Stimulated activated memory B cell treated with anti-CD40 and anti-IgM and Interleukin-4, amounts not matched to agents 10 μg/mL and 1 μg/mL and 100 μg/mL, for 72 hours (primary cell): ENCODE measurements at regions not wholly inside any gene's neighbourhood (a gene's known extent, or its start where the extent isn't known, plus 50 kb on each side); places are given as distances from the start of the nearest gene placed in this dataset.
A peak's percentile ranks its signal among the peaks of the same experiment; 100 is the strongest.

ENCODE experiments used
- ATAC-seq: fragments of 150-1000 bp; cut with Tn5 transposase; 2 replicates; pipeline ENCODE4 v1.10.0; 2021
- H3K27ac Mint-ChIP-seq: one replicate; pipeline ENCODE4 v1.8.0; 2022; ENCODE audit warnings: mild to moderate bottlenecking, mixed read lengths
- H3K27me3 Mint-ChIP-seq: one replicate; pipeline ENCODE4 v1.8.0; 2022; ENCODE audit warnings: mixed read lengths
- H3K36me3 Mint-ChIP-seq: one replicate; pipeline ENCODE4 v1.8.0; 2022; ENCODE audit warnings: mixed read lengths
- H3K4me1 Mint-ChIP-seq: one replicate; pipeline ENCODE4 v1.8.0; 2022; ENCODE audit warnings: mixed read lengths
- H3K4me3 Mint-ChIP-seq: one replicate; pipeline ENCODE4 v1.8.0; 2022; ENCODE audit warnings: mild to moderate bottlenecking, moderate library complexity, mixed read lengths
- H3K9me3 Mint-ChIP-seq: one replicate; pipeline ENCODE4 v1.8.0; 2022; ENCODE audit warnings: mixed read lengths

- H3K4me1 Mint-ChIP-seq, result no peaks in the 10 kb centered on the region
- ATAC-seq, result no peak
- no peaks in the 10 kb centered on the region for H3K36me3 Mint-ChIP-seq
- no peaks in the 10 kb centered on the region for H3K9me3 Mint-ChIP-seq
- peaks cover 23% of the 10 kb centered on the region for H3K27me3 Mint-ChIP-seq
- H3K4me3 Mint-ChIP-seq, result no peak overlapping the region
- no peak overlapping the region for H3K27ac Mint-ChIP-seq
These were observed 379.3 kb upstream of the PKDCC start for GRCh38 chr2:41668529-41668928.

- peaks cover 25% of the 10 kb centered on the region for H3K27me3 Mint-ChIP-seq
- no peaks in the 10 kb centered on the region for H3K36me3 Mint-ChIP-seq
- no peak for ATAC-seq
These were observed 369.2 kb upstream of the PKDCC start for GRCh38 chr2:41678639-41679038.

DNA sequence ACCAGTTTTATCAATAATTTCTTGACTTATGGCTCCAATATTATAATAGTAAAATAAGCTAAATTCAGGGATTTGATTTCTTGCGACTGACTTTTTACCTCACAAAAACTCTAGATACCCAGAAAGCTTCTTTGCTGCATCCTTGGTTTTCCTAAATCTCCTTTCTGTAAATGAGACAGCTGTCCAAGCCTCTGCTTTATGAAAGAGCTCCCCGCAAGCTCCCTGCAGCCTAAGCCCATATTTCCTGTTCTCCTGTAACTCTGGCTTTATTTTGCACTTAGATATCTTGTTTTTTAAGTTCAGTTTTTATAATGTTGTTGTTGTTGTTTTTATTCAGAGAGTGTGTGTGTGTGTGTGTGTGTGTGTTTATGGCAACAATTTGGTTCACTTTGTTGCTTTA lies 361.7 kb upstream of the PKDCC start:
- H3K9me3 Mint-ChIP-seq, result peaks cover 2% of the 10 kb centered on the region
- H3K4me3 Mint-ChIP-seq, result no peak overlapping the region
- ATAC-seq, result no peak
- no peaks in the 10 kb centered on the region for H3K4me1 Mint-ChIP-seq
- H3K27me3 Mint-ChIP-seq, result peaks cover 39% of the 10 kb centered on the region
- no peak overlapping the region for H3K27ac Mint-ChIP-seq
- no peaks in the 10 kb centered on the region for H3K36me3 Mint-ChIP-seq

More at GRCh38 chr2:41678639-41679038, 369.2 kb upstream of the PKDCC start:
- H3K4me3 Mint-ChIP-seq, result no peak overlapping the region
- no peaks in the 10 kb centered on the region for H3K4me1 Mint-ChIP-seq
- no peaks in the 10 kb centered on the region for H3K9me3 Mint-ChIP-seq
- no peak overlapping the region for H3K27ac Mint-ChIP-seq

DNA sequence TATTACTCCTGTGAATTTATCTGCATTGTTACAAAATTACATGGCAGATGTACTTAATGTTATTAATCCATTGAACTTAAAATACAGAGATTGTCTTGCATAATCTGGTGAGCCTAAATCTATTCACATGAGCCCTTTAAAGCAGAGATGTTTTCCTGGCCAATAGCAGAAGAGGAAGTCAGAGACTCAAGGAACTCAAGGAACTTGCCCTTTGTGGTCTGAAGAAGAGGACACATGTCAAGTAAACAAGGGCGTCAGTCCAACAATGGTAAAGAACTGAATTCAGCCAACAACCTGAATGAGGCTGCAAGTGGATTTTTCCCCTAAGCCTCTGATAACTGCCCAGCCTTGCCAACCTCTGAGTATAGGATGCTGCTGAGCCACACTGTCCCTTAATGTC lies 356.3 kb upstream of the PKDCC start:
- peaks cover 12% of the 10 kb centered on the region for H3K27me3 Mint-ChIP-seq
- no peaks in the 10 kb centered on the region for H3K9me3 Mint-ChIP-seq
- H3K4me1 Mint-ChIP-seq, result no peaks in the 10 kb centered on the region
- no peak overlapping the region for H3K4me3 Mint-ChIP-seq
- no peak for ATAC-seq
- no peak overlapping the region for H3K27ac Mint-ChIP-seq
- no peaks in the 10 kb centered on the region for H3K36me3 Mint-ChIP-seq

DNA sequence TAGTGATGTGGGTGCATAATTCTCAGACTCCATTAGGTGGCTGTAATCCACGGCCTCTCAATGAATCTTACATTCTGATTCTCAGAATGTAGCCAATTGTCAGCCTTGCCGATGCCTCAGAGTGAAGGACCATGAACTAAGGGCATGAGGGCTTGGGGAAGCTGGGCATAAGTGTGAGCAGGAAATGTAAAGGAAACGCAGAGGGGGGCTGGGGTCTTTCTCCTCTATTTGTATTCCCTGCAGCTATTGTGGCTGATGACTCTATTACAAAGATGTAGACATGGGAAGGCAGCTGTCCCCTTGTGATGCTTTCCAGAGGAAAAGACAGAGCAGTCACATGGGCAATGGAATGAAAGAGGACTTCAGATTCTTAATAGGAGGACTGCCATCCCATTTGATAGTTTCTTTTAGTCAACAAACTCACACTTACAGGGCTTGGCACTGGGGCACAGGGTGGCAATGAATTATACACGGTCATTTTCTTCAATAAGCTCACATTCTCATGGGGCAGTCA lies 353.2 kb upstream of the PKDCC start:
- ATAC-seq, result no peak
- H3K36me3 Mint-ChIP-seq, result no peaks in the 10 kb centered on the region
- no peak overlapping the region for H3K4me3 Mint-ChIP-seq
- no peak overlapping the region for H3K27ac Mint-ChIP-seq
- H3K27me3 Mint-ChIP-seq, result peaks cover 27% of the 10 kb centered on the region
- H3K9me3 Mint-ChIP-seq, result no peaks in the 10 kb centered on the region
- no peaks in the 10 kb centered on the region for H3K4me1 Mint-ChIP-seq

- H3K4me1 Mint-ChIP-seq, result no peaks in the 10 kb centered on the region
- ATAC-seq, result no peak
- peaks cover 34% of the 10 kb centered on the region for H3K27me3 Mint-ChIP-seq
- no peak overlapping the region for H3K27ac Mint-ChIP-seq
- no peaks in the 10 kb centered on the region for H3K9me3 Mint-ChIP-seq
- H3K36me3 Mint-ChIP-seq, result no peaks in the 10 kb centered on the region
- no peak overlapping the region for H3K4me3 Mint-ChIP-seq
These were observed 352.4 kb upstream of the PKDCC start for GRCh38 chr2:41695198-41696113.

DNA sequence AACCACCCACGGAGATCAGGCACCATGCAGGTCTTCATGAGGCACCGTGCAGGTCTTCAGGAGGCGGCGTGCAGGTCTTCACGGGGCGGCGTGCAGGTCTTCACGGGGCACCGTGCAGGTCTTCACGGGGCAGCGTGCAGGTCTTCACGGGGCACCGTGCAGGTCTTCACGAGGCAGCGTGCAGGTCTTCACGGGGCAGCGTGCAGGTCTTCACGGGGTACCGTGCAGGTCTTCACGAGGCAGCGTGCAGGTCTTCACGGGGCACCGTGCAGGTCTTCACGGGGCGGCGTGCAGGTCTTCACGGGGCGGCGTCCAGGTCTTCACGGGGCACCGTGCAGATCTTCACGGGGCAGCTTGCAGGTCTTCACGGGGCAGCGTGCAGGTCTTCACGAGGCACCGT lies 350.4 kb upstream of the PKDCC start:
- Mint-ChIP-seq H3K36me3 (no peaks in the 10 kb centered on the region), H3K27me3 (peaks cover 36% of the 10 kb centered on the region), H3K27ac (no peak overlapping the region), H3K9me3 (no peaks in the 10 kb centered on the region), H3K4me3 (no peak overlapping the region), H3K4me1 (no peaks in the 10 kb centered on the region)
- no peak for ATAC-seq

DNA sequence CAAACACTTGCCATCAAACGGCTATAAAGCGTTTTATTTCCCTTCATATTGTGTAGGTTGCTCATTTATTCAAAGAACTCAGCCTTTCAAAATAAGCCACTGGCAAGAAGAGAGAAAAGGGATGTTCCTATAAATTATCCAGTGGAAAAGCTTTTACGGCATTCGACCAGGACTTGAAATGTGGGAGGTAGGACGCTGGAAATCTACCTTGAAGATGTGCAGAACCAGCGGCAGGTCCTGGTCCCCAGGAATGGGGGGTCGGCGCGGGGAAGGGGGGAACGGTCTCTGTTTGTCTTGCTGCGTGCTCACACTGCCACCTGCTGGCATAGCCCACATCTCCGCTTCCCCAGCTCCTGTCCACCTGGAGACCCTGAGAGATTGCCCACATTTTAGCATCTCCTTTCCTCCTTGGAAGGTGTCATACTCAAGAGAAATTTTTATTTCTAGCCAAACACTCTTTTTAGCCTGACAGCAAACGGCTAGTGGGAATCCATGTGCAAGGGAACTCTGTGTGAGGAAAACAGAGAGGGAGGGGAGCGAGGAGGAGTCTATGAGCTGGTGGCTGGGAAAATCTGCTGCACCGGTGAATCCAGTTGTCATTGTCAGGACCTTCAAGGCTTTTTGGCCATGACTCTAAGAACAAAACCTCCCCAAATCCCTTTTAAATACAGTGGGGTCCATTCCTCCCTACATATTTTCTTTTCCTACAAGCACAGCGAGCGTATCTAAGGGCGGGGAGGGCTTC lies 349.0 kb upstream of the PKDCC start:
- no peaks in the 10 kb centered on the region for H3K4me1 Mint-ChIP-seq
- peaks cover 36% of the 10 kb centered on the region for H3K27me3 Mint-ChIP-seq
- H3K9me3 Mint-ChIP-seq, result no peaks in the 10 kb centered on the region
- no peak overlapping the region for H3K4me3 Mint-ChIP-seq
- H3K36me3 Mint-ChIP-seq, result no peaks in the 10 kb centered on the region
- H3K27ac Mint-ChIP-seq, result no peak overlapping the region
- ATAC-seq, result no peak

GRCh38 chr2:41701231-41701630 lies 346.6 kb upstream of the PKDCC start:
- no peak for ATAC-seq
- H3K27me3 Mint-ChIP-seq, result peaks cover 29% of the 10 kb centered on the region
- no peak overlapping the region for H3K4me3 Mint-ChIP-seq
- H3K9me3 Mint-ChIP-seq, result no peaks in the 10 kb centered on the region
- no peak overlapping the region for H3K27ac Mint-ChIP-seq
- H3K4me1 Mint-ChIP-seq, result no peaks in the 10 kb centered on the region
- no peaks in the 10 kb centered on the region for H3K36me3 Mint-ChIP-seq

DNA sequence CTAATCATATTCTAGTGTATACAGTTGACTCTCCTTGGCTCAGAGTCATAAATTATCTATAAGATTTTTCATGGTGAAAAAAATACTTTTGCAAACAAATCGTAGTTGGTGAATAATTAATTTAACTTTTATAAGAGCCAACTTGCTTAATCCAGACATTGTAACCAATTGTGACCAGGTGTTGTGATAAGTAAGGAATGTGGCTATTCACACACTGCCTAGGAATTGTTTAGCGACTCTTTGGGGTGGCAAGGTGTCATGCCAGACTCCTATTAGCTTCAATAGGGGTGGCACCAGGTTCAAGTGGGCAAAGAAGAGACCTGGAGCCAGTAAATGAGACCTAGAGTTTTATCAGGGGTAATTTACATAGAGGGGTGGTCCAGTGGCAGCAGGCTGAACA lies 344.7 kb upstream of the PKDCC start:
- Mint-ChIP-seq H3K27ac (no peak overlapping the region), H3K4me3 (no peak overlapping the region), H3K4me1 (peaks cover 6% of the 10 kb centered on the region), H3K36me3 (no peaks in the 10 kb centered on the region), H3K27me3 (peaks cover 10% of the 10 kb centered on the region), H3K9me3 (no peaks in the 10 kb centered on the region)
- ATAC-seq, result no peak

DNA sequence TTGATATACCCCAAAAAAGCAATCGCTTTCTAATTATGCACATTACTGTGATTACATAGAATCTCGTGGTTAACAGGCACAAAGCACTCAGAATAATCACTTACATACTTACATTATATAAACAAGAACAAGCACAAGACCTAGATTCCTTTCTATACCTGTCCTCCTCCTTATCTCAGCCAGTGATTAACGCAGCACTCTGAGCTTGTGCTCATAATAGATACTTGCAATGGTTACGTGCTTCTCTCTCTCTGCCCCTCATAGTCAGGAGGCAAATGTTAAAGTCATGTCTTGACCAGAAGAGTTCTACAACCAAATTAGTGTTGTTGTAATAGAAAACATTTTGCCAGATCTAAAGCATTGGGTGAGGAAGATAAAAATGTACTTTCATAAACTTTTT lies 342.2 kb upstream of the PKDCC start:
- H3K9me3 Mint-ChIP-seq, result no peaks in the 10 kb centered on the region
- no peak overlapping the region for H3K4me3 Mint-ChIP-seq
- ATAC-seq, result no peak
- H3K27ac Mint-ChIP-seq, result no peak overlapping the region
- peaks cover 26% of the 10 kb centered on the region for H3K4me1 Mint-ChIP-seq
- no peaks in the 10 kb centered on the region for H3K27me3 Mint-ChIP-seq
- no peaks in the 10 kb centered on the region for H3K36me3 Mint-ChIP-seq

- H3K27me3 Mint-ChIP-seq, result no peaks in the 10 kb centered on the region
- H3K36me3 Mint-ChIP-seq, result no peaks in the 10 kb centered on the region
- ATAC-seq, result no peak
- H3K9me3 Mint-ChIP-seq, result no peaks in the 10 kb centered on the region
- no peak overlapping the region for H3K27ac Mint-ChIP-seq
- H3K4me1 Mint-ChIP-seq, result peaks cover 28% of the 10 kb centered on the region
- H3K4me3 Mint-ChIP-seq, result no peak overlapping the region
These were observed 341.5 kb upstream of the PKDCC start for GRCh38 chr2:41706286-41706685.

DNA sequence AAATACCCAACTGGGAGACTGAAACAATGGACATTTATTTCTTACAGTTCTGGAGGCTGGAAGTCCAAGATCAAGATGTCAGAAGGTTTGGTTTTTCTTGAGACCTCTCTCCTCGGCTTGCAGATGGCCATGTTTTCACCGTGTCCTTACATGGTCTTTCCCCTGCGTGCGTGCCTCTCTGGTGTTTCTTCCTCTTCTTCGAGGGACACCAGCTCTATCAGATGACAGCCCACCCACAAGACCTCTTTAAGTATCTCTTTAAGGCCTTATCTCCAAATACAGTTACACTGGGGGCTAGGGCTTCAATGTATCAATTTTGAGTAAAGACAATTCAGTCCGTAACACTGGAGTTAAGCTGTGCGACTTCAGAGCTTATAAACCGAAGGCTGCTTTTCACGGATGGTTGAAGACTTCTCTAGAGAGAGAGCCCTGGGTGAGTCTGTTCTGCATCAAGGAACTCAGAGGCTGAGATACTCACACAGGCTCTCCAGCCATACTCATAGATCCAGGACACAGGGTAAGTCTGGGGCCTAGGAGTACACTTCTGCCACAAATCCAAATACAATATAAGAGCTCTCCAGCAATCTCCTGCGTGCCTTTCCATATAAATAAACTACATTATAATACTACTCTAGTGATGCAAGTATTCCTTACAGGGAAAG lies 339.9 kb upstream of the PKDCC start:
- H3K27me3 Mint-ChIP-seq, result no peaks in the 10 kb centered on the region
- no peaks in the 10 kb centered on the region for H3K36me3 Mint-ChIP-seq
- peak overlapping the region; percentile 19 for H3K27ac Mint-ChIP-seq
- ATAC-seq, result no peak
- H3K9me3 Mint-ChIP-seq, result no peaks in the 10 kb centered on the region
- H3K4me3 Mint-ChIP-seq, result peak overlapping the region; percentile 5
- peaks cover 28% of the 10 kb centered on the region for H3K4me1 Mint-ChIP-seq

GRCh38 chr2:41709702-41710599 lies 337.9 kb upstream of the PKDCC start:
- Mint-ChIP-seq H3K36me3 (no peaks in the 10 kb centered on the region), H3K4me3 (peak overlapping the region; percentile 25), H3K27ac (peak overlapping the region; percentile 85), H3K9me3 (no peaks in the 10 kb centered on the region), H3K27me3 (no peaks in the 10 kb centered on the region), H3K4me1 (peaks cover 28% of the 10 kb centered on the region)
- ATAC-seq, result peak; percentile 72
